Natural killer cell (primary cell): ENCODE measurements at regions not wholly inside any gene's neighbourhood (a gene's known extent, or its start where the extent isn't known, plus 50 kb on each side); places are given as distances from the start of the nearest gene placed in this dataset.

Source experiments
- ATAC-seq, 3 donors: fragments of 150-1000 bp in 2 of 3; fragments of 200-7000 bp in 1 of 3; cut with Tn5 transposase; 1 replicate in 1 of 3; 2 replicates in 2 of 3; pipeline ENCODE4 v1.10.0; 2021; ENCODE audit warnings: mild to moderate bottlenecking in 2 of 3, moderate library complexity in 2 of 3
- DNase-seq, 2 donors: peaks; one replicate each; pipeline versions ENCODE4 v3.0.0 to v3.0.0-alpha.2; 2013 to 2021; ENCODE audit warnings: mixed read lengths in 1 of 2
- H3K27ac ChIP-seq: one replicate; pipeline ENCODE4 v1.5.1; 2013; ENCODE audit warnings: mild to moderate bottlenecking, low read length
- H3K27me3 ChIP-seq: one replicate; pipeline ENCODE4 v1.6.1; 2013; ENCODE audit warnings: low read length; ENCODE audit not compliant: control insufficient read depth, insufficient read depth
- H3K36me3 ChIP-seq: one replicate; pipeline ENCODE4 v1.6.1; 2013; ENCODE audit warnings: low read length; ENCODE audit not compliant: control insufficient read depth, insufficient read depth
- H3K4me1 ChIP-seq: one replicate; pipeline ENCODE4 v1.6.1; 2013; ENCODE audit warnings: low read length; ENCODE audit not compliant: control insufficient read depth, insufficient read depth
- H3K4me3 ChIP-seq: one replicate; pipeline ENCODE4 v1.5.1; 2013; ENCODE audit warnings: low read length
- H3K9me3 ChIP-seq: one replicate; pipeline ENCODE4 v1.6.1; 2013; ENCODE audit warnings: low read length; ENCODE audit not compliant: control insufficient read depth, insufficient read depth
- H3K27ac Mint-ChIP-seq, 2 donors: one replicate each; pipeline ENCODE4 v1.8.0; 2022; ENCODE audit warnings: mild to moderate bottlenecking in 2 of 2, mixed read lengths in 2 of 2, moderate library complexity in 1 of 2
- H3K27me3 Mint-ChIP-seq, 2 donors: one replicate each; pipeline ENCODE4 v1.8.0; 2022; ENCODE audit warnings: low read depth in 2 of 2, mixed read lengths in 2 of 2
- H3K36me3 Mint-ChIP-seq: one replicate; pipeline ENCODE4 v1.8.0; 2022; ENCODE audit warnings: mixed read lengths
- H3K4me1 Mint-ChIP-seq, 2 donors: one replicate each; pipeline ENCODE4 v1.8.0; 2022; ENCODE audit warnings: mixed read lengths in 2 of 2
- H3K4me3 Mint-ChIP-seq: one replicate; pipeline ENCODE4 v1.8.0; 2022; ENCODE audit warnings: mild to moderate bottlenecking, moderate library complexity, mixed read lengths
- H3K9me3 Mint-ChIP-seq, 2 donors: one replicate each; pipeline ENCODE4 v1.8.0; 2022; ENCODE audit warnings: mixed read lengths in 2 of 2
- WGBS: methylation state at CpG from one replicate; pipeline ENCODE4 v1.1.7; 2013; ENCODE audit warnings: missing lambda C conversion rate; ENCODE audit not compliant: insufficient coverage; 5-methylcytosine and 5-hydroxymethylcytosine counted together
- intact Hi-C: fragments of 100-400 bp; cut with micrococcal nuclease; formaldehyde crosslinking; loops from one replicate; pipeline ENCODE4 v1.14.2; 2022
- TF ChIP-seq, protein P1 (sequence below): fragments of 200-600 bp; IDR thresholded peaks from one replicate; pipeline ENCODE4 v1.8.0; 2022; ENCODE audit warnings: antibody characterized with exemption

- no peaks in the 10 kb centered on the region for H3K27me3 Mint-ChIP-seq
- ATAC-seq: no peak
- Histone ChIP-seq H3K4me1 (no peaks in the 10 kb centered on the region), H3K36me3 (no peaks in the 10 kb centered on the region), H3K27me3 (no peaks in the 10 kb centered on the region), H3K4me3 (no peak overlapping the region), H3K27ac (no peak overlapping the region), H3K9me3 (no peaks in the 10 kb centered on the region)
- H3K4me1 Mint-ChIP-seq: no peaks in the 10 kb centered on the region
- peaks cover 3 to 8% of the 10 kb centered on the region in 2 donors for H3K9me3 Mint-ChIP-seq
- no peak for DNase-seq
- intact Hi-C loops: no loop called here
- WGBS: 81% methylated on average over 5 of the region's 6 CpGs
- H3K27ac Mint-ChIP-seq: no peak overlapping the region
- TF ChIP-seq, protein P1, sequence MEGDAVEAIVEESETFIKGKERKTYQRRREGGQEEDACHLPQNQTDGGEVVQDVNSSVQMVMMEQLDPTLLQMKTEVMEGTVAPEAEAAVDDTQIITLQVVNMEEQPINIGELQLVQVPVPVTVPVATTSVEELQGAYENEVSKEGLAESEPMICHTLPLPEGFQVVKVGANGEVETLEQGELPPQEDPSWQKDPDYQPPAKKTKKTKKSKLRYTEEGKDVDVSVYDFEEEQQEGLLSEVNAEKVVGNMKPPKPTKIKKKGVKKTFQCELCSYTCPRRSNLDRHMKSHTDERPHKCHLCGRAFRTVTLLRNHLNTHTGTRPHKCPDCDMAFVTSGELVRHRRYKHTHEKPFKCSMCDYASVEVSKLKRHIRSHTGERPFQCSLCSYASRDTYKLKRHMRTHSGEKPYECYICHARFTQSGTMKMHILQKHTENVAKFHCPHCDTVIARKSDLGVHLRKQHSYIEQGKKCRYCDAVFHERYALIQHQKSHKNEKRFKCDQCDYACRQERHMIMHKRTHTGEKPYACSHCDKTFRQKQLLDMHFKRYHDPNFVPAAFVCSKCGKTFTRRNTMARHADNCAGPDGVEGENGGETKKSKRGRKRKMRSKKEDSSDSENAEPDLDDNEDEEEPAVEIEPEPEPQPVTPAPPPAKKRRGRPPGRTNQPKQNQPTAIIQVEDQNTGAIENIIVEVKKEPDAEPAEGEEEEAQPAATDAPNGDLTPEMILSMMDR: no peak
- H3K36me3 Mint-ChIP-seq: no peaks in the 10 kb centered on the region
- H3K4me3 Mint-ChIP-seq: no peak overlapping the region
These were observed 553.0 kb downstream of the JRKL start for GRCh38 chr11:96942855-96943254.

DNA sequence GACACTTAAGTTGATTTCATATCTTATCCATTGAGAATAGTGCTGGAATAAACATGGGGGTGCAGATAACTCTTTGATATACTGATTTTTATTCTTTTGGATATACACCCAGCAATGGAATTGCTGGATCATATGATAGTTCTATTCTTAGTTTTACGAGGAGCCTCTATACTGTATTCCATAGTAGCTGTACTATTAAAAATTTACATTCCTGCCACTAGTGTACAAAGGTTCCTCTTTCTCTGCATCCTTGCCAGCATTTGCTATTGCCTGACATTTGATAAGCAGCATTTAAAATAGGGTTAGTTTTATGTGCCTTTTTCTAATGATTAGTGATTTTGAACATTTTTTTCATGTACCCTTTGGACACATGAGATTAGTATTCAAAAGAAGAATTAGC lies 554.2 kb downstream of the JRKL start:
- Histone ChIP-seq H3K4me3 (no peak overlapping the region), H3K27me3 (no peaks in the 10 kb centered on the region), H3K36me3 (no peaks in the 10 kb centered on the region), H3K9me3 (no peaks in the 10 kb centered on the region), H3K4me1 (no peaks in the 10 kb centered on the region), H3K27ac (no peak overlapping the region)
- DNase-seq (no peak), ATAC-seq (no peak)
- Mint-ChIP-seq H3K27me3 (no peaks in the 10 kb centered on the region), H3K4me1 (no peaks in the 10 kb centered on the region), H3K9me3 (peaks cover 2 to 12% of the 10 kb centered on the region in 2 donors), H3K4me3 (no peak overlapping the region), H3K36me3 (no peaks in the 10 kb centered on the region), H3K27ac (no peak overlapping the region)
- no CpG with 5 or more reads among the region's 1 CpG for WGBS
- intact Hi-C loops: no loop called here
- TF ChIP-seq, protein P1: no peak

GRCh38 chr11:96948066-96948465 lies 558.3 kb downstream of the JRKL start:
- no peaks in the 10 kb centered on the region for H3K4me1 Mint-ChIP-seq
- intact Hi-C loops: no loop called here
- no peak overlapping the region for H3K27ac Mint-ChIP-seq
- H3K4me3 Mint-ChIP-seq: no peak overlapping the region
- no peaks in the 10 kb centered on the region for H3K27me3 Mint-ChIP-seq
- H3K36me3 Mint-ChIP-seq: no peaks in the 10 kb centered on the region
- WGBS: no CpG with 5 or more reads among the region's 2 CpGs
- no peak overlapping the region for H3K4me3 ChIP-seq
- DNase-seq (no peak), ATAC-seq (no peak)
- H3K9me3 Mint-ChIP-seq: peaks cover 2 to 20% of the 10 kb centered on the region in 2 donors
- H3K27me3 ChIP-seq: no peaks in the 10 kb centered on the region
- no peaks in the 10 kb centered on the region for H3K4me1 ChIP-seq
- H3K9me3 ChIP-seq: no peaks in the 10 kb centered on the region
- H3K36me3 ChIP-seq: no peaks in the 10 kb centered on the region
- TF ChIP-seq, protein P1: no peak
- no peak overlapping the region for H3K27ac ChIP-seq

DNA sequence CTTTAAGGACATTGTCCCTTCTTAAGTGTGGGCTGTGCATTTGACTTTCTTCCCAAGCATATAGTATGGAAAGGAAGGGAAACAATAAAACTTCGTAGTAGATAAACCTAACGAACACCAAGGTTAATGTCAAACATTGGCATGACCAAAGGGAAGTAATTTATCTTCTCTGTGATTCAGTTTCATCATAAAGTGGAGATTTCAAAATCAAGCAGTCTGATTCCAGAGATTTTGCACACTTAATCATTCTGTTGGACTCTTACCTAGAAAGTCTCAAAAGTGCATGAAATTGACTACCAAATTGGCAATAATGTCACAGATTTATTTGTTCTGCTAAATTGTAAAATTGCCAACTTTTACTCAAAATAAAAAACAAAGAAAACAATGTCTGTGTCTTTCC lies 559.7 kb downstream of the JRKL start:
- no peaks in the 10 kb centered on the region for H3K27me3 Mint-ChIP-seq

More for the DNA sequence above, 559.7 kb downstream of the JRKL start:
- no peaks in the 10 kb centered on the region for H3K9me3 ChIP-seq
- TF ChIP-seq, protein P1: no peak
- H3K36me3 ChIP-seq: no peaks in the 10 kb centered on the region
- H3K9me3 Mint-ChIP-seq: peaks cover 2 to 20% of the 10 kb centered on the region in 2 donors
- H3K4me3 Mint-ChIP-seq: no peak overlapping the region
- no peaks in the 10 kb centered on the region for H3K4me1 Mint-ChIP-seq
- H3K4me1 ChIP-seq: no peaks in the 10 kb centered on the region
- H3K27ac ChIP-seq: no peak overlapping the region
- no peaks in the 10 kb centered on the region for H3K36me3 Mint-ChIP-seq
- no peak for DNase-seq
- no peaks in the 10 kb centered on the region for H3K27me3 ChIP-seq
- 62% methylated on average over 2 of the region's 2 CpGs for WGBS
- intact Hi-C loops: no loop called here
- no peak for ATAC-seq
- no peak overlapping the region for H3K4me3 ChIP-seq
- H3K27ac Mint-ChIP-seq: no peak overlapping the region
